ENCODE measurements at regions not wholly inside any gene's neighbourhood (a gene's known extent, or its start where the extent isn't known, plus 50 kb on each side); places are given as distances from the start of the nearest gene placed in this dataset.

GRCh38 chr1:198437332-198437731, 103.1 kb downstream of the ATP6V1G3 start:
- Mint-ChIP-seq H3K4me3 (no peak overlapping the region), H3K27me3 (no peaks in the 10 kb centered on the region), H3K36me3 (no peaks in the 10 kb centered on the region), H3K27ac (no peak overlapping the region), H3K9me3 (no peaks in the 10 kb centered on the region), H3K4me1 (ENCODE audit: unreplicated experiment) (no peaks in the 10 kb centered on the region)
- TF ChIP-seq, protein P1, sequence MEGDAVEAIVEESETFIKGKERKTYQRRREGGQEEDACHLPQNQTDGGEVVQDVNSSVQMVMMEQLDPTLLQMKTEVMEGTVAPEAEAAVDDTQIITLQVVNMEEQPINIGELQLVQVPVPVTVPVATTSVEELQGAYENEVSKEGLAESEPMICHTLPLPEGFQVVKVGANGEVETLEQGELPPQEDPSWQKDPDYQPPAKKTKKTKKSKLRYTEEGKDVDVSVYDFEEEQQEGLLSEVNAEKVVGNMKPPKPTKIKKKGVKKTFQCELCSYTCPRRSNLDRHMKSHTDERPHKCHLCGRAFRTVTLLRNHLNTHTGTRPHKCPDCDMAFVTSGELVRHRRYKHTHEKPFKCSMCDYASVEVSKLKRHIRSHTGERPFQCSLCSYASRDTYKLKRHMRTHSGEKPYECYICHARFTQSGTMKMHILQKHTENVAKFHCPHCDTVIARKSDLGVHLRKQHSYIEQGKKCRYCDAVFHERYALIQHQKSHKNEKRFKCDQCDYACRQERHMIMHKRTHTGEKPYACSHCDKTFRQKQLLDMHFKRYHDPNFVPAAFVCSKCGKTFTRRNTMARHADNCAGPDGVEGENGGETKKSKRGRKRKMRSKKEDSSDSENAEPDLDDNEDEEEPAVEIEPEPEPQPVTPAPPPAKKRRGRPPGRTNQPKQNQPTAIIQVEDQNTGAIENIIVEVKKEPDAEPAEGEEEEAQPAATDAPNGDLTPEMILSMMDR (conservative IDR thresholded peaks at IDR 0.05), result no peak
- no peak for DNase-seq (ENCODE audit: extremely low spot score, unreplicated experiment)

- Mint-ChIP-seq H3K27ac (no peak overlapping the region), H3K27me3 (no peaks in the 10 kb centered on the region), H3K36me3 (no peaks in the 10 kb centered on the region), H3K4me1 (ENCODE audit: unreplicated experiment) (no peaks in the 10 kb centered on the region), H3K9me3 (peaks cover 9% of the 10 kb centered on the region), H3K4me3 (no peak overlapping the region)
- DNase-seq (ENCODE audit: extremely low spot score, unreplicated experiment), result no peak
- TF ChIP-seq, protein P1 (conservative IDR thresholded peaks at IDR 0.05), result no peak
Observed at GRCh38 chr1:198436276-198436675, 104.2 kb downstream of the ATP6V1G3 start.

DNA sequence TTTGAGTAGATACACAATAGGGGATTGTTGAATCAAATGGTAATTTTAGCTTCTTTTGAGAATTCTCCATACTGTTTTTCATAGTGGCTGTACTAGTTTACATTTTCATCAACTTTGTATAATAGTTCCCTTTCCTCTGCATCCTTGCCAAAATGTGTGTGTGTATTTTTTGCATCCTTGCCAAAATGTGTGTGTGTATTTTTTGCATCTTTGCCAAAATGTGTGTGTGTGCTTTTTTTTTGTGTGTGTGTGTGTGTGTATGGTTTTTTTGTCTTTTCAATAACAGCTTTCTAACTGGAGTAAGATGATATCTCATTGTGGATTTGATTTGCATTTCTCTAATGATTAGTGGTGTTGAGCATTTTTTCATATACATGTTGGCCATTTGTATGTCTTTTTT, 105.4 kb downstream of the ATP6V1G3 start:
- Mint-ChIP-seq H3K9me3 (peaks cover 9% of the 10 kb centered on the region), H3K36me3 (no peaks in the 10 kb centered on the region), H3K27ac (no peak overlapping the region), H3K4me3 (no peak overlapping the region), H3K4me1 (ENCODE audit: unreplicated experiment) (no peaks in the 10 kb centered on the region), H3K27me3 (no peaks in the 10 kb centered on the region)
- TF ChIP-seq, protein P1 (conservative IDR thresholded peaks at IDR 0.05), result no peak
- no peak for DNase-seq (ENCODE audit: extremely low spot score, unreplicated experiment)

GRCh38 chr1:198424441-198424840, 116.0 kb downstream of the ATP6V1G3 start:
- TF ChIP-seq, protein P1 (conservative IDR thresholded peaks at IDR 0.05), result no peak
- no peak overlapping the region for H3K4me3 Mint-ChIP-seq
- H3K4me1 Mint-ChIP-seq (ENCODE audit: unreplicated experiment), result peaks cover 7% of the 10 kb centered on the region

DNA sequence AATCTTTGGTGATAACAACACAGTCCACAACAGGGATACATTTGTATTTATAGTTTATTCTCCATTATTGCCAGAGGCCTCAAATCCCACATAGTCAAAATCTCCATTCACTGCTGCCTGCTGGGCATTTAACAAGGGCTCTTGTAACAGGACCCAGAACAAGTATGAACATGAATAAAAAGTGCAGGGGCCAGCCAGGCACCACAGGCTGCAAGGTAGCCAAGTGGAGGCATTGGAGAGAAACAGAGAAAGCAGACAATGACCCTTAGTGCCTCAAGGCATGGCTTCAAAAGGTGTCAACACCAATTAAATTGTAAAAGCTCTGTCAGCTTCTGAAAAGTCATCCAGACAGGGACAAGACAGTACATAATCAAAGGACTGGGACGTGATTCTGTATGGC, 116.8 kb downstream of the ATP6V1G3 start:
- DNase-seq (ENCODE audit: extremely low spot score, unreplicated experiment), result no peak

More at GRCh38 chr1:198424441-198424840, 116.0 kb downstream of the ATP6V1G3 start:
- Mint-ChIP-seq H3K27me3 (peaks cover 4% of the 10 kb centered on the region), H3K36me3 (no peaks in the 10 kb centered on the region), H3K9me3 (no peaks in the 10 kb centered on the region), H3K27ac (no peak overlapping the region)
- no peak for DNase-seq (ENCODE audit: extremely low spot score, unreplicated experiment)

More for the DNA sequence above, 116.8 kb downstream of the ATP6V1G3 start:
- peaks cover 7% of the 10 kb centered on the region for H3K4me1 Mint-ChIP-seq (ENCODE audit: unreplicated experiment)
- TF ChIP-seq, protein P1 (conservative IDR thresholded peaks at IDR 0.05), result no peak
- no peaks in the 10 kb centered on the region for H3K36me3 Mint-ChIP-seq
- no peak overlapping the region for H3K27ac Mint-ChIP-seq
- peaks cover 4% of the 10 kb centered on the region for H3K27me3 Mint-ChIP-seq
- H3K4me3 Mint-ChIP-seq, result no peak overlapping the region
- H3K9me3 Mint-ChIP-seq, result no peaks in the 10 kb centered on the region
